Glutamatergic neuron (in vitro differentiated cells): ENCODE measurements at regions not wholly inside any gene's neighbourhood (a gene's known extent, or its start where the extent isn't known, plus 50 kb on each side); places are given as distances from the start of the nearest gene placed in this dataset.
"Not testable (repeated sequence)": the region's sequence is repeated elsewhere in the genome, so short reads cannot be mapped to it uniquely, and the experiment has no call there.

Experiments
- DNase-seq: peaks from one replicate; pipeline ENCODE4 v3.0.0; 2022
- H3K27ac Mint-ChIP-seq: one replicate; pipeline ENCODE4 v1.8.0; 2020; ENCODE audit warnings: mild to moderate bottlenecking, mixed read lengths, inconsistent platforms; ENCODE audit not compliant: unreplicated experiment
- H3K27me3 Mint-ChIP-seq: one replicate; pipeline ENCODE4 v1.8.0; 2020; ENCODE audit warnings: mild to moderate bottlenecking, moderate library complexity, mixed read lengths, inconsistent platforms; ENCODE audit not compliant: unreplicated experiment
- H3K36me3 Mint-ChIP-seq: one replicate; pipeline ENCODE4 v1.8.0; 2020; ENCODE audit warnings: mild to moderate bottlenecking, mixed read lengths, inconsistent platforms; ENCODE audit not compliant: unreplicated experiment
- H3K4me1 Mint-ChIP-seq: one replicate; pipeline ENCODE4 v1.8.0; 2020; ENCODE audit warnings: mild to moderate bottlenecking, low read depth, mixed read lengths, inconsistent platforms; ENCODE audit not compliant: unreplicated experiment
- H3K4me3 Mint-ChIP-seq: one replicate; pipeline ENCODE4 v1.8.0; 2020; ENCODE audit warnings: mild to moderate bottlenecking, mixed read lengths, inconsistent platforms; ENCODE audit not compliant: unreplicated experiment
- H3K9me3 Mint-ChIP-seq: one replicate; pipeline ENCODE4 v1.8.0; 2020; ENCODE audit warnings: mild to moderate bottlenecking, moderate library complexity, mixed read lengths, inconsistent platforms; ENCODE audit not compliant: unreplicated experiment
- TF ChIP-seq, protein P1 (sequence below): fragments of 200-600 bp; sonication (generic); IDR thresholded peaks from one replicate; pipeline ENCODE4 v1.5.0; 2021; ENCODE audit not compliant: partially characterized antibody, unreplicated experiment

DNA sequence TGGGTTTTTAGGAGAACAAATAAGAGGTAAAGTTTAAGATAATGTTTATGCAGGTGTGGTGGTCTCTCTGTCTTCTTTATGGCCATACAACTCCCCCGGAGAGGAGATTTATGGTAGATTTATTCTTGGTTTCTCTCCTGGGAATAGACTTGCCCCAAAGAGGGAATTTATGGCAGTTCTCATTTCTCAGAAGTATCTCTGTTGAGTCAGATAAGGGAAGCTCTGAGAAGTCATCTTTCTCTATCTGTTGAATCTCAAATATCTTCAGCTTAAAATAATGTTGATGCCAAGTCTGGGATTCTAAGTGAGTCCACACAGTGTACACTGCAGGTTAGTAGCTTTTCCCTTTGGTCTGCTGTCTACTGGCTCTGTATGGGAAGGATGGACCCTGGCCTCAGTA is 276.4 kb upstream of the PLET1 start:
- DNase-seq, result no peak
- H3K36me3 Mint-ChIP-seq, result no peaks in the 10 kb centered on the region
- TF ChIP-seq, protein P1, sequence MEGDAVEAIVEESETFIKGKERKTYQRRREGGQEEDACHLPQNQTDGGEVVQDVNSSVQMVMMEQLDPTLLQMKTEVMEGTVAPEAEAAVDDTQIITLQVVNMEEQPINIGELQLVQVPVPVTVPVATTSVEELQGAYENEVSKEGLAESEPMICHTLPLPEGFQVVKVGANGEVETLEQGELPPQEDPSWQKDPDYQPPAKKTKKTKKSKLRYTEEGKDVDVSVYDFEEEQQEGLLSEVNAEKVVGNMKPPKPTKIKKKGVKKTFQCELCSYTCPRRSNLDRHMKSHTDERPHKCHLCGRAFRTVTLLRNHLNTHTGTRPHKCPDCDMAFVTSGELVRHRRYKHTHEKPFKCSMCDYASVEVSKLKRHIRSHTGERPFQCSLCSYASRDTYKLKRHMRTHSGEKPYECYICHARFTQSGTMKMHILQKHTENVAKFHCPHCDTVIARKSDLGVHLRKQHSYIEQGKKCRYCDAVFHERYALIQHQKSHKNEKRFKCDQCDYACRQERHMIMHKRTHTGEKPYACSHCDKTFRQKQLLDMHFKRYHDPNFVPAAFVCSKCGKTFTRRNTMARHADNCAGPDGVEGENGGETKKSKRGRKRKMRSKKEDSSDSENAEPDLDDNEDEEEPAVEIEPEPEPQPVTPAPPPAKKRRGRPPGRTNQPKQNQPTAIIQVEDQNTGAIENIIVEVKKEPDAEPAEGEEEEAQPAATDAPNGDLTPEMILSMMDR, result no peak
- peaks cover 3% of the 10 kb centered on the region for H3K27me3 Mint-ChIP-seq
- no peak overlapping the region for H3K4me3 Mint-ChIP-seq
- H3K9me3 Mint-ChIP-seq, result peaks cover 2% of the 10 kb centered on the region
- H3K4me1 Mint-ChIP-seq, result no peaks in the 10 kb centered on the region
- no peak overlapping the region for H3K27ac Mint-ChIP-seq

DNA sequence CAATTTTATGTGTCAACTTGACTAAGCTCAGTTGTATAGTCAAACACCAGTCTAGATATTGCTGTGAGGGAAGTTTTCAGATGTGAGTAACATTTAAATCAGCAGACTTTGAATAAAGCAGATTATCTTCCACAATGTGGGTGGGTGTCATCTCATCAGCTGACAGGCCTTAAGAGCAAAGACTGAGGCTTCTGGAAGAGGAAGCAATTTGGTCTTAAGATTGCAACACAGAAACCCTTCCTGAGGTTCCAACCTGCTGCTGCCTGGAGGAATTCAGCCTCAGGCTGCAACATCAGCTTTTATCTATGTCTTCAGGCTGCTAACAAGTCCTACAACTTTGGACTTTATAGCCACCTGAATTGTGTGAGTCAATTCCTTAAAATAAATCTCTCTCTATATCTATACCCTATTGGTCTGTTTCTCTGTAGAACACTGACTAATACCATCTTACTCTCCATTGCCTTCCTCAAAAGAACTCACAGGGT is 277.2 kb upstream of the PLET1 start:
- peaks cover 3% of the 10 kb centered on the region for H3K27me3 Mint-ChIP-seq
- peaks cover 2% of the 10 kb centered on the region for H3K9me3 Mint-ChIP-seq
- TF ChIP-seq, protein P1, result no peak

DNA sequence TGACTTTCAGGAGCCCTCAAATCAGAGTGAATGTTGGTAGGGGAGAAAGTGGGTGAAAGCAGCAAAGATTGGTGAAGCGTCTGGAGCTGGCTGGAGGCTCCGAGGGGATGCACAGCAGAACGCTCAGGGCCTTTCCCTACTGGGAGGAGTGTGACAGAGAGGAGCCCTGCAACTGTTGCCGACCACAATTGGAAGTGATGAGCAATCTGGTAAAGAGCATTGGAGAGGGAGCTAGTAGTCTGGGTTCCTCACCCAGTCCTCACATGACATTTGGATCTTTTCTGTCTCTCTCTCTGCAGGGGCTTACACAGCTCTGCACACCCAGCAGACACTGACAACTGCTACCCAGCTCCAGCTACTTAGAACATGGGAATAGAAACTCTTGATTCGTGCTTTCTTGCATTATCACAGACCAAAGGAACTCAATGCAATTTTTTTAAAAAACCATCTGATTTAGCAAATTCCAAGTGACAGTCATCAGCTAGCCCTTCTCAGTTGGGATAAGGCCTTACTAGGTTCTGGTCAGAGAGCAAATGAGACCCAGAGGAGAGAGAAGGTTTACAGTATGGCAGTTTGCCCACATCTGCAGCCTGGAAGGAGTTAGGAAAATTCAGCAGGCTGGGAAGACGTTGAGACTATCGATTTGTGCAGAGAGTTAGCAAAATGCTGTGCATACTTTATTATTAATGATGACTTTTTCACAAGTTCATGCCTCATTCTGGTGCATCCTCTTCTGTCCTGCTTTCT is 278.0 kb upstream of the PLET1 start:
- Mint-ChIP-seq H3K27ac (no peak overlapping the region), H3K27me3 (peaks cover 3% of the 10 kb centered on the region), H3K36me3 (no peaks in the 10 kb centered on the region), H3K4me1 (no peaks in the 10 kb centered on the region), H3K4me3 (no peak overlapping the region), H3K9me3 (peaks cover 2% of the 10 kb centered on the region)
- TF ChIP-seq, protein P1, result no peak
- DNase-seq, result no peak

More for the DNA sequence above, 277.2 kb upstream of the PLET1 start:
- Mint-ChIP-seq H3K4me1 (no peaks in the 10 kb centered on the region), H3K4me3 (no peak overlapping the region), H3K36me3 (no peaks in the 10 kb centered on the region), H3K27ac (no peak overlapping the region)
- DNase-seq, result no peak

DNA sequence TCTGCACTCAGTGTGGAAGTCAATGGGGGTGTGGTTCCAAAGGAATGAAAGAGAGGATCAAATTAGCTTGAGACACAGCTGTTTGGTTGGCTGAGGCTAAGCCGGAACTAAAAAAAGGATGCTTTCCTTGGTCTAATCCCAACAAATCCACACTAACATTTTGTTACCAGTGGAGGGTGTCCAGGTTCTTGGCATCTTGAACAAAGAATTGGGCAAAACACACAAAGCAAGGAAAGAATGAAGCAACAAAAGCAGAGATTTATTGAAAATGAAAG is 278.6 kb upstream of the PLET1 start:
- not testable (repeated sequence) for DNase-seq, H3K27me3 Mint-ChIP-seq, H3K9me3 Mint-ChIP-seq, H3K4me3 Mint-ChIP-seq, H3K4me1 Mint-ChIP-seq, H3K27ac Mint-ChIP-seq, H3K36me3 Mint-ChIP-seq

DNA sequence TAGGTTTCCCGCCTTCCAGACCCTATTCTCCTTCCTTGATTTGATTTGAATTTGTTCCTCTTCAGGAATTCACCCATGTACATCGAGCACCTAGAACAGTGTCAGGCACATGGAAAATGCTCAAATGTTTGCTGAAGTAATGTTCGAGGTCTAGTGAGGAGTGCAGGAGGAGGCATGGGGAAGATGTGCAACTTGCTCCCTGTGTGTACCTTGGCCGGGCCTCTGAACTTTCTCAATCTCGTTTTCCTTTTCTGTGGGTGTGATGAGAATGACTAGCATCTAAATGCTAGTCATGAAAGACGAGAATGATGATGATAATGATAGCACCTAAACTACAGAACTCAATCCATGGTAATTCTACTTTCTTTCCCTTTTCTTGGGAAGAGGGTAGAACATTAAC is 279.1 kb upstream of the PLET1 start:
- H3K27ac Mint-ChIP-seq, result no peak overlapping the region

More for the DNA sequence above, 279.1 kb upstream of the PLET1 start:
- Mint-ChIP-seq H3K4me1 (no peaks in the 10 kb centered on the region), H3K36me3 (no peaks in the 10 kb centered on the region), H3K9me3 (peaks cover 2% of the 10 kb centered on the region), H3K4me3 (no peak overlapping the region), H3K27me3 (peaks cover 3% of the 10 kb centered on the region)
- TF ChIP-seq, protein P1, result no peak
- DNase-seq, result no peak
